ENCODE measurements at regions not wholly inside any gene's neighbourhood (a gene's known extent, or its start where the extent isn't known, plus 50 kb on each side); places are given as distances from the start of the nearest gene placed in this dataset.
A peak's percentile ranks its signal among the peaks of the same experiment; 100 is the strongest.

- intact Hi-C loops (cut with DNase I; ENCODE audit: low total_unique reads), result no loop called here
- WGBS, 5 donors, result 55 to 69% (median 64%) methylated on average over 6 of the region's 6 CpGs
- no peaks in the 10 kb centered on the region for H3K36me3 ChIP-seq
- H3K9me3 ChIP-seq, result no peaks in the 10 kb centered on the region
- H3K4me1 ChIP-seq, result peaks cover 0 to 5% (median 0%) of the 10 kb centered on the region in 4 donors
- peaks cover 0 to 24% (median 0%) of the 10 kb centered on the region in 3 donors for H3K27me3 ChIP-seq
- no peak overlapping the region for H3K4me3 ChIP-seq
- DNase-seq, result no peak
- TF ChIP-seq POLR2A (IDR thresholded peaks at IDR 0.05), result no peak
- TF ChIP-seq POLR2AphosphoS5 (IDR thresholded peaks at IDR 0.05), result no peak
- TF ChIP-seq CTCF (IDR thresholded peaks at IDR 0.05), result no peak
- no peak for TF ChIP-seq EP300 (IDR thresholded peaks at IDR 0.05)
- no peak overlapping the region for H3K27ac ChIP-seq
These were observed 133.5 kb downstream of the RPIA start for GRCh38 chr2:88824951-88825350.

GRCh38 chr2:88826399-88826798 is 134.9 kb downstream of the RPIA start:
- intact Hi-C loops (cut with DNase I; ENCODE audit: low total_unique reads), result no loop called here
- WGBS, 5 donors, result 70 to 81% (median 76%) methylated on average over 4 of the region's 4 CpGs
- Histone ChIP-seq H3K27me3 (peaks cover 0 to 28% (median 0%) of the 10 kb centered on the region in 3 donors), H3K4me3 (no peak overlapping the region), H3K27ac (no peak overlapping the region), H3K36me3 (no peaks in the 10 kb centered on the region), H3K9me3 (no peaks in the 10 kb centered on the region), H3K4me1 (peaks cover 0 to 7% (median 0%) of the 10 kb centered on the region in 4 donors)
- no peak for DNase-seq
- no peak for TF ChIP-seq POLR2A (IDR thresholded peaks at IDR 0.05)
- TF ChIP-seq CTCF (IDR thresholded peaks at IDR 0.05), result no peak
- TF ChIP-seq POLR2AphosphoS5 (IDR thresholded peaks at IDR 0.05), result no peak
- no peak for TF ChIP-seq EP300 (IDR thresholded peaks at IDR 0.05)

- Histone ChIP-seq H3K27ac (peak overlapping the region in 2 of 5 donors; percentile 32 to 34), H3K4me1 (peaks cover 0 to 7% (median 0%) of the 10 kb centered on the region in 4 donors), H3K36me3 (no peaks in the 10 kb centered on the region), H3K9me3 (no peaks in the 10 kb centered on the region), H3K27me3 (peaks cover 0 to 28% (median 0%) of the 10 kb centered on the region in 3 donors), H3K4me3 (no peak overlapping the region)
- DNase-seq, result no peak
- intact Hi-C loops (cut with DNase I; ENCODE audit: low total_unique reads), result no loop called here
- TF ChIP-seq EP300 (IDR thresholded peaks at IDR 0.05) (no peak), POLR2A (IDR thresholded peaks at IDR 0.05) (no peak), CTCF (IDR thresholded peaks at IDR 0.05) (no peak), POLR2AphosphoS5 (IDR thresholded peaks at IDR 0.05) (no peak)
- WGBS, 5 donors, result 75 to 89% (median 85%) methylated on average over 6 of the region's 6 CpGs
These were observed 136.3 kb downstream of the RPIA start for GRCh38 chr2:88827821-88828220.

- Histone ChIP-seq H3K27ac (peak overlapping the region in 2 of 5 donors; percentile 29 to 34), H3K36me3 (no peaks in the 10 kb centered on the region), H3K27me3 (peaks cover 0 to 26% (median 0%) of the 10 kb centered on the region in 3 donors), H3K4me1 (peaks cover 0 to 7% (median 0%) of the 10 kb centered on the region in 4 donors), H3K9me3 (no peaks in the 10 kb centered on the region), H3K4me3 (no peak overlapping the region)
- DNase-seq, result peak in 1 of 2 donors; percentile 54
- 66 to 84% (median 72%) methylated on average over 5 to 13 of the region's 13 CpGs for WGBS, 5 donors
- TF ChIP-seq POLR2A (IDR thresholded peaks at IDR 0.05) (no peak), EP300 (IDR thresholded peaks at IDR 0.05) (no peak), CTCF (IDR thresholded peaks at IDR 0.05) (no peak)
- intact Hi-C loops (cut with DNase I; ENCODE audit: low total_unique reads), result no loop called here
These were observed 137.1 kb downstream of the RPIA start for GRCh38 chr2:88828397-88829137.
